ENCODE measurements at regions not wholly inside any gene's neighbourhood (a gene's known extent, or its start where the extent isn't known, plus 50 kb on each side); places are given as distances from the start of the nearest gene placed in this dataset.

GRCh38 chr10:131021246-131021895, 290.1 kb downstream of the TCERG1L start:
- peaks cover 0 to 2% (median 0%) of the 10 kb centered on the region in 8 donors for H3K9me3 Mint-ChIP-seq
- H3K4me1 Mint-ChIP-seq = no peaks in the 10 kb centered on the region
- peaks cover 0 to 4% of the 10 kb centered on the region in 2 donors for H3K27me3 Mint-ChIP-seq

GRCh38 chr10:131021969-131022368, 289.6 kb downstream of the TCERG1L start:
- Mint-ChIP-seq H3K27me3 (peaks cover 0 to 4% of the 10 kb centered on the region in 2 donors), H3K4me3 (no peak overlapping the region), H3K27ac (no peak overlapping the region), H3K4me1 (no peaks in the 10 kb centered on the region), H3K9me3 (peaks cover 0 to 2% (median 0%) of the 10 kb centered on the region in 8 donors), H3K36me3 (no peaks in the 10 kb centered on the region)
- ChIA-PET POLR2A (ENCODE audit: partially characterized antibody) (no interaction called here), CTCF (ENCODE audit: partially characterized antibody) (no interaction called here)
- no peak overlapping the region for H3K27ac ChIP-seq (ENCODE audit: low read depth, low read length)
- H3K36me3 ChIP-seq (ENCODE audit: insufficient read depth, low read length) = no peaks in the 10 kb centered on the region
- H3K4me3 ChIP-seq (ENCODE audit: low read length in 2 of 2) = no peak overlapping the region
- no peak for DNase-seq
- H3K4me1 ChIP-seq (ENCODE audit: insufficient read depth, low read length) = no peaks in the 10 kb centered on the region
- intact Hi-C loops (cut with micrococcal nuclease) = no loop called here
- H3K9me3 ChIP-seq (ENCODE audit: control insufficient read depth in 1 of 2, low read length in 2 of 2) = no peaks in the 10 kb centered on the region
- no peaks in the 10 kb centered on the region for H3K27me3 ChIP-seq (ENCODE audit: insufficient read depth, low read length)

More at GRCh38 chr10:131021246-131021895, 290.1 kb downstream of the TCERG1L start:
- ChIA-PET CTCF (ENCODE audit: partially characterized antibody) (no interaction called here), POLR2A (ENCODE audit: partially characterized antibody) (no interaction called here)
- H3K27ac ChIP-seq (ENCODE audit: low read depth, low read length) = no peak overlapping the region
- Mint-ChIP-seq H3K4me3 (no peak overlapping the region), H3K27ac (peak overlapping the region in 1 of 7 donors; percentile 16), H3K36me3 (no peaks in the 10 kb centered on the region)
- intact Hi-C loops (cut with micrococcal nuclease) = no loop called here
- no peaks in the 10 kb centered on the region for H3K4me1 ChIP-seq (ENCODE audit: insufficient read depth, low read length)
- H3K36me3 ChIP-seq (ENCODE audit: insufficient read depth, low read length) = no peaks in the 10 kb centered on the region
- DNase-seq = no peak
- no peaks in the 10 kb centered on the region for H3K27me3 ChIP-seq (ENCODE audit: insufficient read depth, low read length)
- no peaks in the 10 kb centered on the region for H3K9me3 ChIP-seq (ENCODE audit: control insufficient read depth in 1 of 2, low read length in 2 of 2)
- no peak overlapping the region for H3K4me3 ChIP-seq (ENCODE audit: low read length in 2 of 2)

- Histone ChIP-seq H3K4me3 (ENCODE audit: low read length in 2 of 2) (no peak overlapping the region), H3K4me1 (ENCODE audit: insufficient read depth, low read length) (no peaks in the 10 kb centered on the region), H3K27ac (ENCODE audit: low read depth, low read length) (no peak overlapping the region), H3K36me3 (ENCODE audit: insufficient read depth, low read length) (no peaks in the 10 kb centered on the region), H3K9me3 (ENCODE audit: control insufficient read depth in 1 of 2, low read length in 2 of 2) (no peaks in the 10 kb centered on the region), H3K27me3 (ENCODE audit: insufficient read depth, low read length) (no peaks in the 10 kb centered on the region)
- intact Hi-C loops (cut with micrococcal nuclease) = no loop called here
- DNase-seq = no peak
- H3K36me3 Mint-ChIP-seq = no peaks in the 10 kb centered on the region
- POLR2A ChIA-PET (ENCODE audit: partially characterized antibody) = no interaction called here
- H3K9me3 Mint-ChIP-seq = peaks cover 0 to 2% (median 0%) of the 10 kb centered on the region in 8 donors
- peaks cover 0 to 4% of the 10 kb centered on the region in 2 donors for H3K27me3 Mint-ChIP-seq
- no peaks in the 10 kb centered on the region for H3K4me1 Mint-ChIP-seq
- CTCF ChIA-PET (ENCODE audit: partially characterized antibody) = no interaction called here
- H3K27ac Mint-ChIP-seq = no peak overlapping the region
- H3K4me3 Mint-ChIP-seq = no peak overlapping the region
Observed at GRCh38 chr10:131022369-131022768, 289.2 kb downstream of the TCERG1L start.

- ChIA-PET CTCF (ENCODE audit: partially characterized antibody) (no interaction called here), POLR2A (ENCODE audit: partially characterized antibody) (no interaction called here)
- intact Hi-C loops (cut with micrococcal nuclease) = no loop called here
- no peaks in the 10 kb centered on the region for H3K36me3 Mint-ChIP-seq
- H3K27ac Mint-ChIP-seq = no peak overlapping the region
- no peak overlapping the region for H3K4me3 ChIP-seq (ENCODE audit: low read length in 2 of 2)
- H3K9me3 Mint-ChIP-seq = peaks cover 0 to 2% (median 0%) of the 10 kb centered on the region in 8 donors
- no peaks in the 10 kb centered on the region for H3K4me1 ChIP-seq (ENCODE audit: insufficient read depth, low read length)
- DNase-seq = no peak
- no peak overlapping the region for H3K4me3 Mint-ChIP-seq
- H3K9me3 ChIP-seq (ENCODE audit: control insufficient read depth in 1 of 2, low read length in 2 of 2) = no peaks in the 10 kb centered on the region
- no peaks in the 10 kb centered on the region for H3K36me3 ChIP-seq (ENCODE audit: insufficient read depth, low read length)
- no peak overlapping the region for H3K27ac ChIP-seq (ENCODE audit: low read depth, low read length)
- peaks cover 0 to 4% of the 10 kb centered on the region in 2 donors for H3K27me3 Mint-ChIP-seq
- no peaks in the 10 kb centered on the region for H3K4me1 Mint-ChIP-seq
- no peaks in the 10 kb centered on the region for H3K27me3 ChIP-seq (ENCODE audit: insufficient read depth, low read length)
Observed at GRCh38 chr10:131022981-131023380, 288.5 kb downstream of the TCERG1L start.

- Histone ChIP-seq H3K27ac (ENCODE audit: low read depth, low read length) (no peak overlapping the region), H3K27me3 (ENCODE audit: insufficient read depth, low read length) (no peaks in the 10 kb centered on the region), H3K4me3 (ENCODE audit: low read length in 2 of 2) (no peak overlapping the region), H3K9me3 (ENCODE audit: control insufficient read depth in 1 of 2, low read length in 2 of 2) (no peaks in the 10 kb centered on the region), H3K4me1 (ENCODE audit: insufficient read depth, low read length) (no peaks in the 10 kb centered on the region), H3K36me3 (ENCODE audit: insufficient read depth, low read length) (no peaks in the 10 kb centered on the region)
- no peak for DNase-seq
- no peak overlapping the region for H3K4me3 Mint-ChIP-seq
- H3K4me1 Mint-ChIP-seq = no peaks in the 10 kb centered on the region
- H3K9me3 Mint-ChIP-seq = peaks cover 0 to 7% (median 0%) of the 10 kb centered on the region in 8 donors
- peak overlapping the region in 1 of 7 donors; percentile 22 for H3K27ac Mint-ChIP-seq
- intact Hi-C loops (cut with micrococcal nuclease) = no loop called here
- ChIA-PET CTCF (ENCODE audit: partially characterized antibody) (no interaction called here), POLR2A (ENCODE audit: partially characterized antibody) (no interaction called here)
- H3K36me3 Mint-ChIP-seq = no peaks in the 10 kb centered on the region
- peaks cover 0 to 4% of the 10 kb centered on the region in 2 donors for H3K27me3 Mint-ChIP-seq
Observed at GRCh38 chr10:131024259-131025131, 287.0 kb downstream of the TCERG1L start.

- H3K4me3 Mint-ChIP-seq = no peak overlapping the region
- no peaks in the 10 kb centered on the region for H3K4me1 Mint-ChIP-seq
- no peaks in the 10 kb centered on the region for H3K4me1 ChIP-seq (ENCODE audit: insufficient read depth, low read length)
- POLR2A ChIA-PET (ENCODE audit: partially characterized antibody) = no interaction called here
- H3K9me3 Mint-ChIP-seq = peaks cover 0 to 7% (median 0%) of the 10 kb centered on the region in 8 donors
- DNase-seq = no peak
- no peaks in the 10 kb centered on the region for H3K27me3 ChIP-seq (ENCODE audit: insufficient read depth, low read length)
- no peak overlapping the region for H3K27ac ChIP-seq (ENCODE audit: low read depth, low read length)
- no peak overlapping the region for H3K4me3 ChIP-seq (ENCODE audit: low read length in 2 of 2)
- intact Hi-C loops (cut with micrococcal nuclease) = no loop called here
- H3K9me3 ChIP-seq (ENCODE audit: control insufficient read depth in 1 of 2, low read length in 2 of 2) = no peaks in the 10 kb centered on the region
- no peak overlapping the region for H3K27ac Mint-ChIP-seq
- H3K36me3 ChIP-seq (ENCODE audit: insufficient read depth, low read length) = no peaks in the 10 kb centered on the region
- peaks cover 0 to 4% of the 10 kb centered on the region in 2 donors for H3K27me3 Mint-ChIP-seq
- CTCF ChIA-PET (ENCODE audit: partially characterized antibody) = no interaction called here
- H3K36me3 Mint-ChIP-seq = no peaks in the 10 kb centered on the region
Observed at GRCh38 chr10:131025333-131025732, 286.2 kb downstream of the TCERG1L start.

GRCh38 chr10:131027256-131027655, 284.3 kb downstream of the TCERG1L start:
- H3K27me3 Mint-ChIP-seq = peaks cover 0 to 2% of the 10 kb centered on the region in 2 donors
- no peak overlapping the region for H3K4me3 Mint-ChIP-seq
- DNase-seq = no peak
- no peaks in the 10 kb centered on the region for H3K36me3 ChIP-seq (ENCODE audit: insufficient read depth, low read length)
- no peaks in the 10 kb centered on the region for H3K4me1 ChIP-seq (ENCODE audit: insufficient read depth, low read length)
- ChIA-PET CTCF (ENCODE audit: partially characterized antibody) (no interaction called here), POLR2A (ENCODE audit: partially characterized antibody) (no interaction called here)
- no peak overlapping the region for H3K4me3 ChIP-seq (ENCODE audit: low read length in 2 of 2)
- H3K9me3 Mint-ChIP-seq = peaks cover 0 to 7% (median 0%) of the 10 kb centered on the region in 8 donors
- no peak overlapping the region for H3K27ac ChIP-seq (ENCODE audit: low read depth, low read length)
- H3K36me3 Mint-ChIP-seq = no peaks in the 10 kb centered on the region
- no peak overlapping the region for H3K27ac Mint-ChIP-seq
- intact Hi-C loops (cut with micrococcal nuclease) = no loop called here
- H3K4me1 Mint-ChIP-seq = peaks cover 0 to 1% (median 0%) of the 10 kb centered on the region in 4 donors
- H3K27me3 ChIP-seq (ENCODE audit: insufficient read depth, low read length) = no peaks in the 10 kb centered on the region
- H3K9me3 ChIP-seq (ENCODE audit: control insufficient read depth in 1 of 2, low read length in 2 of 2) = no peaks in the 10 kb centered on the region

All from CD4-positive, alpha-beta memory T cell (primary cell).